Activated effector memory CD4-positive, alpha-beta T cell treated with anti-CD3 and anti-CD28 coated beads, Interleukin-2, amount 50 U/mL, for 16 hours (primary cell): ENCODE measurements at regions not wholly inside any gene's neighbourhood (a gene's known extent, or its start where the extent isn't known, plus 50 kb on each side); places are given as distances from the start of the nearest gene placed in this dataset.

Source experiments
- DNase-seq: peaks from one replicate; pipeline ENCODE4 v3.0.0-alpha.2; 2020

- no peak for DNase-seq
Observed at GRCh38 chr2:509888-510287, 167.3 kb downstream of the TMEM18 start.

DNA sequence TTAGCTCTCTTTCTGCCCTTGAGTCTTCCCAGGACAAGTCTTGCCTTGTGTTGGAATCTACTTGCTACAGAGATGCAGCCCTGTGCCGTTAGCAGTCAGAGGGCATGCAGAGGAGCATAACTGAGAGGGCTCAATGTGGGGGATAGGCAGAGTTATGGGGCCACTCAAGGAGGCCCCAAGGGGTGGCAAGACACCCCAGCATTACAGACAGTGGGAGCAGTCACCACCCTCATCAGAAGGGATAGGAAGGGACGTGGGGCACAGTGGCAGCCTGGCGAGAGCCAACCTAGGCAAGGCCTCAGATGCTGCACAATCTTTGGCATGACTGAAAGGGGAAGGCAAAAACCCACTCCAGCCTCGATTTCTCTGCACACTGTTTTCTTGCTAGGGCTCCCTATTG, 169.1 kb downstream of the TMEM18 start:
- no peak for DNase-seq

DNA sequence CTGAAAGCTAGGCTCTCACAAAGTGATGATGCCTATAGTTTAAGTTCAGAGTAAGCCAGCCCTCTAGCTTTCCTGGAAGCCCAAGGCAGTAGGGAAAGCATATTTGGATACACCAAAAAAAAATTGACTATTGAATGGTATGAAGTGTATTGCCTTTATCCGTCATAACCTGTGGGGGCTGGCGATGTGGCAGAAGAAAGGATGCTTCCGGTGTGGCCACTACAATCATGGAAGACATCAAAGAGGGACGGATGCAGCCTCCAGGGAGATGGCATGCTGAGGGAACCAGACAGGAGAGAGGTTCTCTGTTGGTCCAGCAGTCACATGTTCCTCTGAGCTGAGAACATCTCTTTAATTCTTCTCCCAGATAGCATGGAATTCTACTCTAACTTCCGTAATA, 170.3 kb downstream of the TMEM18 start:
- DNase-seq: no peak

DNA sequence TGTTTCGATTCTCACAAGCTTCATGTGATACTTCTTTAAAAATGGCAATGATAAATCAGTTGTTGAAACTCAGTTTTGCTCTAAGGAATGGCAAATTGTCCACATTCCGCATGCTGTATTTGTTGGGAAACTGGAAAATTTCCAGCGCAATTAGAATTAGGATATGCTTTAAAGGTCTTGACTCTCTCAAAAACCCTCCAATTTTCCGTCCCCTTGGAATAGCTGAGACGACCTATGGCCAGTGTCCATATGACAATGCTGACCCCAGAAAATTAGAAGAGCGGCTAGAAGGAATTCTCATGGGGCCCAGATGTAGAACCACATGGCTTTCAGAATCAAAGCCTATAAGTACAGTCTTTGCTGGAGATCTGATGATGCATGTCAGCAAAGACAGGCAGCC, 170.8 kb downstream of the TMEM18 start:
- no peak for DNase-seq

GRCh38 chr2:505941-506340, 171.3 kb downstream of the TMEM18 start:
- DNase-seq: no peak

DNA sequence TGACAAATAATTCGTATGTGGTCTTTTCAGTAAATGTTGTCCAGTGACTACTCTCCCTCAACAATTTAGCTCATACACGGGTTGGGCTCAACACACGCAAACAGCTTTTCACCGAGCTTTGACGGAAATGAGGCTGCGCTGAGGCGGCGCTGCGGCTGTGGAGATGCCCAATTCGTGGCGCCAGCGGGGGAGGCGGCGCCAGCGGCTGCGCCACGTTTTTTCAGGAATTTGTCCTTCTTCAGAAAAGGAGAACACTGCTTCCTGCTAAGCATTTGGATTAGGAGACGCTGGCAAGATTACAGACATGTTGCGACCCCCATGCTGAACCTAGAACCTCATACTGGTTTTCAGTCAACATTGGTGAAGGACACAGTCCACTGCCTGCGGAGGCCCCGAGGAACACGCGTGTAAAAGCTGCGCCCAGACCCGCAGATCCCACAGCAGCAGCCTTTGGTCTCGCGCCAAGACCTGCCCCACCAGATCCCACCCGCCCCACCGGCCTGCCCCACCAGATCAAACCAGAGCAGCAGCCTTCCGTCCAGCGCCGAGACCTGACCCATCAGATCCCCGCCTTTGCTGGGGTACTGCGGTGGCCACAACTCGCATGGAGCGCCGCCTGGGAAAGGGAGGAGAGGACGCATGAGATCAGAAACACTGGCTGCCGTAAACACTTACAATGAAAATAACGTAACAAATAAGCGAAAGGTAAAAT, 173.8 kb downstream of the TMEM18 start:
- no peak for DNase-seq

DNA sequence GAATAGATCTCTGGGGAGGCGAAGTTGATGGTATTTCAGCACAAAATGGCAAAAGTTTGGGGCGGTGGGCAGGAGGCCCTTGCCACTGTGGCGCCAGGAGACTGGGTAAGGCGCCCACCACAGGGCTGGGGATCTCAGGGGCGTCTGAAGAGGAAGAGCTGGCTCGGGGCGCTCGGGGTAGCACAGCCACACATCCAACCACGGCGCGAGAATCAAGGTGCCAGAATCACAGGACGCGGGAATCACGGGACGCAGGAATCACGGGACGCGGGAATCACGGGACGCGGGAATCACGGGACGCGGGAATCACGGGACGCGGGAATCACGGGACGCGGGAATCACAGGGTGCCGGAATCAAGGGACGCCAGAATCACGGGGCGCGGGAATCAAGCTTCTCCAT, 174.4 kb downstream of the TMEM18 start:
- no peak for DNase-seq

- DNase-seq: no peak
Observed at GRCh38 chr2:501667-502066, 175.5 kb downstream of the TMEM18 start.

DNA sequence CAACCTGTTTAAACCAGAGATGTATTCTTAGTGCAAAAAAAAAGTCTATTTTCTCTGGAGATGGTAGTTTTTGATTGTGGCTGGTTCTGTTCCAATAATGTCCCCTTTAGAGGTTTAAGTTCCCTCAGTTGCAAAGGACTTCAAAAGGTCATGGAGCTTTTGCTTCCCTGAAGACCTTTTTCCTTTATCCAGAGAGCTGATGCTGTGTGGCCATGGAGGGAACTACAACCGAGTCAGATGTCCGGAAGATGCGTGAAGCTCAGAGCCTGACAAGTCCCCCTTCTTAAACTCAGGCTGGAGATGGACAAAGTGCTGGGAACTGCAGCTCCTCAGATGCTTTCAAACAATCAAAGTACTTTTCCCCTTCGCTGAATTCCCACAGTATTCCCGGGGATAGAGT, 176.1 kb downstream of the TMEM18 start:
- no peak for DNase-seq

GRCh38 chr2:499726-500125, 177.5 kb downstream of the TMEM18 start:
- DNase-seq: no peak

- no peak for DNase-seq
Observed at GRCh38 chr2:498493-499178, 178.6 kb downstream of the TMEM18 start.

GRCh38 chr2:497770-498492, 179.3 kb downstream of the TMEM18 start:
- DNase-seq: no peak

DNA sequence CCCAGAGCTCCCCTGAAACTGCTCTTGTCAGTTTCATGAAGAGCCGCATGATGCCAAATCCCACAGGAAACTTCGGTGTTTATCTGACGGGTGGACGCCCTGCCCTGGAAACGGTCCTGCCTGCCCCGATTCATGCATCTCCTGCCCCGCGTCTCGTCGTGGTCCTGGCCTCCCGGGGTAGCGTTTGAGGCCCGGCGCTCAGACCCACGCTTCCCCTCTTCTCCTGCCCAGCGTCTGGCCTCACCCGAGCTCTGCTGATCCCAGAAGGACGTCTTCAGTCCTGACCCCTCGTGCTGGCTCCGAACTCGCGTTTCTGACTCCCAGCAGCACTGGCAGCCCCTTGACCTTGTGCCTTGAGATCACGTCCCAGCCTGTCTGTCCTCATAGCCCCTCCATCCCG, 180.5 kb downstream of the TMEM18 start:
- no peak for DNase-seq

DNA sequence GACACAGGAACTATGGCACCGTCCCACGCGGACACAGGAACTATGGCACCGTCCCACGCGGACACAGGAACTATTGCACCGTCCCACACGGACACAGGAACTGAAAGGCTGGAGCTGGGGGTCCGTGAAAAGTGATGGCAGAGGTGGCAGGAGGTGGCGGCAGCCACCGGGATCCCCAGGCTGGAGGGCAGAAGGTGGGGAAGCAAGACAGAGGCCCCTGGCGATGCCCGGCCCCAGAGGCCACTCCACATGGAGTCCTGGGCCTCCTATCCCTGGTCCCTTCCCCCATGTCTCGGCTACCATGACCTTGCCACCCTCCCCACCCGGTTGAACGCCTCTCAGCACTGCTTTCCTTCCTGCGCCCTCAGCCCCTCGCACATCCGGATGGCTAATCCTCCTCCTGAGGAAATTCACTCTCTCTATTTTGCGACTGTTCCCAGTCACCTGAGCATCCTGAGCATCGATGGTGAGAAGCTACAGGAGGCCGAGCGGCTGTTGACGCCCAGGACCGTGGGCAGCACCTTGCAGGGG, 181.4 kb downstream of the TMEM18 start:
- DNase-seq: no peak

DNA sequence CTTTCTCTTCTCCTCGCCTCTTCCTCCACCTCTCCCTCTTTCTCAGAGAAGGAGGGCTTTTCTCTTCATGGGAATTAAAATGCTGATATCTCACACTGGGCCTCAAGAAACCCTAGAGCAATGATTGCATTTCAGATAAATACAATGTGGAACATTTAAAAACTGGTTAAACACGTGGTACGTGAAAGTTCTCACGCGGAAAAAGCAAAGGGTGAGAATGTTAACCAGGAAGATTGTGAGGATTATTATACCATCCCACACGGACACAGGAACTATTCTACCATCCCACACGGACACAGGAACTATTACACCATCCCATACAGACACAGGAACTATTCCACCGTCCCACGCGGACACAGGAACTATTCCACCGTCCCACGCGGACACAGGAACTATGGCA, 182.4 kb downstream of the TMEM18 start:
- no peak for DNase-seq

- no peak for DNase-seq
Observed at GRCh38 chr2:493228-493627, 184.0 kb downstream of the TMEM18 start.

DNA sequence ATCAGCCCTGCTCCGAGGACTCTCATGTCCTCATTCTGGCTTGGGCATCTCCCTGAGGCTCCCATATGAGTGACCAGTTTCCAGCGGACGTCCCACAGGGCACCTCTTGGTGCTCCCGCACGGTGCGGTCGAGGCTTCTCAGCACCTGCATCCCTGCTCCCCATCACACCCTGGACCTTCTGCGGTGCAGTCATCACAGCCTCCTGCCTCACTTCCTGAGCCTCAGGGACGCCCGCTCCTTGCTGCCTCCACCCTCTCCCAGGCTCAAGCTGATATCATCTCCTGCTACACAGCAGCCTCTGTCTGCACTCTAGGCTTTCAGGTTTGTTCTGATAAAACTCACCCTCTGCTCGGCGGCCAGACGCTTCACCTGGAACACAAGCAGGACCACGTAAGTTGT, 185.0 kb downstream of the TMEM18 start:
- DNase-seq: no peak

DNA sequence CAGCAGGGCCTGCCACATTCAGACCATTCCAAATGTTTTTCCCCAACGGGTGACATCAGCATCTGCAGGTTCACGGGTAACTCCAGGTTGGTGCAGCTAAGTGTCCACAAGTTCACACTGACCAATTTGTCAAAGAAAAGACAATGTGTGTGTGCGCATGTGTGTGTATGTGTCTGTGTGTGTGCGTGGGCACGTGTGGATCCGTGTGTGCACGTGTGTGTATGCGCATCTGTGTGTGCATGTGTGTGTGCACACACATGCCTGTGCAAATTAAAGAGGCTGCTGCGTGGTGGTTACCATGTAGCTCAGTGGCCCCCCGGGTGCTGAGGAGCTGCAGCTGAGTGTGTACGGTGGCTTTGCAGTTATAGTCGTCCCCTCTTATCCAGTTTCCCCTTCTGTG, 187.4 kb downstream of the TMEM18 start:
- DNase-seq: no peak

DNA sequence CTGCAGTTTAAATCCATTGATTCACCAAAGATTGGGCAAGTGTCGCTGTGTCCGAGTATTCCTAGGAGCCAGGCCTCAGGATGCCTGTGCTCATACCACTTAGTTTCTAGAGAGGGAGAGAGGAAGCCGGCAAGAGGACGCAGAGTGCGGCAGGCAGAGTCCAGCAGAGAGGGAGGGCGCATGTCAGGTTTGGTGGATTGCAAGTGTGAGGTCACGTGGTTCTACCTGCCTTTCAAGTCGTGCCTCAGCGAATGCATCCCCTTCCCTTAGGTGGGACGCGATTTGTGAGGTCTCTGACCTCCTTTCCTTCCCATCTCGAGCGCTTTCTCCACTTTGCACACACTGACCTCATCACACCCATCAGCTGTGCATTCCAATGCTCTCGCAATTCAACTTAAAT, 188.1 kb downstream of the TMEM18 start:
- no peak for DNase-seq

DNA sequence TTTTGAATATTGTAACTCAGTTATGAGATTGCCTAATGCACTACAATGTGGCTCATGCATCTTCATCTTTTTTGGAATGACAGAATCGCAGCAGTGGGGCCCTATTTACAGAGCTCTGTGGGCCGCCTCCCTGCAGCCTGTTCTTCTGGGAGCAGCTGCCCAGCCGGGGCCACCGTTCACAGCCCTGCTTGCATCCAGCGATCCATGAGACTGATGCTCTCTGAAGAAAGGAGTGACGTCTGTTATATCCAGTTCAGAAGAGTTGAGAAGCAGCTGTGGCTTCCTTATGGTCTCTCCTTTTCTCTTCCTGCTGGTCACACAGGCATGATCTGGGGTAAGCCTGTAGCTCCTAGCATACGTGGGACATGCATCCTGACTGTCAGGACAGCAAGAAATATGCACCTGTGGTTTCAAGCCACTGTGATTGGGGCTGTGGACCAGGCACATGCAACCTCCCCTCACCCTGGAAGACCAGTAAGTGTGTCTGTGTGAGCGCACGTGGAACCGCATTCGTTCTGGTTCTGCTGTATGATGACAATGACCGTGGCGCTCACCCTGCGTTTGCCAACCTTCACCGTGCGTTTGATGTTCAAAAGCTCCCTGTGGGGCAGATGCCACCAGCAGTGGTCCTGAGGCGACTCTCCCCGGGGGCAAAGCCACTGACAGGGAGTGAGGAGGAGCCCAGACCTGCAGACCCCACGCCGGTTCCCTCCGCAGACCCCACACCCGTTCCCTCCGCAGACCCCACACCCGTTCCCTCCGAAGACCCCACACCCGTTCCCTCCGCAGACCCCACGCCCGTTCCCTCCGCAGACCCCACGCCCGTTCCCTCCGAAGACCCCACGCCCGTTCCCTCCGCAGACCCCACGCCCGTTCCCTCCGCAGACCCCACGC, 189.8 kb downstream of the TMEM18 start:
- DNase-seq: no peak

- no peak for DNase-seq
Observed at GRCh38 chr2:486371-486770, 190.8 kb downstream of the TMEM18 start.

- DNase-seq: no peak
Observed at GRCh38 chr2:481388-481787, 193.5 kb upstream of the ALKAL2 start.
